SK-N-SH (cell line): ENCODE measurements at regions not wholly inside any gene's neighbourhood (a gene's known extent, or its start where the extent isn't known, plus 50 kb on each side); places are given as distances from the start of the nearest gene placed in this dataset.
"Not testable (repeated sequence)": the region's sequence is repeated elsewhere in the genome, so short reads cannot be mapped to it uniquely, and the experiment has no call there.

Experiments
- CTCF ChIA-PET: fragments of 300-600, 350-600 bp; formaldehyde crosslinking; extraction: SDS; loops from one replicate; lab custom pipeline; 2021; lab: Yijun Ruan, JAX
- POLR2A ChIA-PET: fragments of 350-600 bp; sonication (Branson Sonifier 250); formaldehyde crosslinking; extraction: SDS; loops from one replicate; lab custom pipeline; 2020; ENCODE audit warnings: antibody characterized with exemption, inconsistent platforms; lab: Yijun Ruan, JAX
- DNase-seq: peaks from one replicate; pipeline ENCODE4 v3.0.0; 2012
- H2AFZ ChIP-seq: fragments of 200-600 bp; sonication (generic); 2 replicates; pipeline ENCODE4 v1.8.1; 2016; ENCODE audit warnings: antibody characterized with exemption, mild to moderate bottlenecking, low read depth
- H3F3A ChIP-seq: fragments of 200-600 bp; sonication (generic); replicated peaks from 2 replicates; pipeline ENCODE3; 2016; ENCODE audit warnings: antibody characterized with exemption, mild to moderate bottlenecking; ENCODE audit not compliant: insufficient read depth
- H3K27ac ChIP-seq, 2 experiments: fragments of 200-500 bp in 1 of 2; fragments of 200-600 bp in 1 of 2; sonication (Bioruptor generic) in 1 of 2; sonication (generic), shearing (Covaris generic) in 1 of 2; 2 replicates each; pipeline versions ENCODE4 v1.5.1 to v1.6.1; 2014 to 2016; ENCODE audit warnings: low read depth in 2 of 2, inconsistent platforms in 1 of 2, low read length in 1 of 2, mild to moderate bottlenecking in 1 of 2, mixed read lengths in 1 of 2
- H3K27me3 ChIP-seq: fragments of 200-600 bp; sonication (generic), shearing (Covaris generic); 2 replicates; pipeline ENCODE4 v1.6.1; 2016; ENCODE audit warnings: mixed run types; ENCODE audit not compliant: insufficient read depth
- H3K36me3 ChIP-seq, 2 experiments: fragments of 200-500 bp in 1 of 2; fragments of 200-600 bp in 1 of 2; sonication (Bioruptor generic) in 1 of 2; sonication (generic) in 1 of 2; replicated peaks in 1 of 2; 2 replicates each; pipeline versions ENCODE3 to v1.5.1; 2014 to 2016; ENCODE audit warnings: low read length in 1 of 2, mild to moderate bottlenecking in 1 of 2; ENCODE audit not compliant: insufficient read depth in 2 of 2, control insufficient read depth in 1 of 2
- H3K4me1 ChIP-seq, 2 experiments: fragments of 200-500 bp in 1 of 2; fragments of 200-600 bp in 1 of 2; sonication (Bioruptor generic) in 1 of 2; sonication (generic), shearing (Covaris generic) in 1 of 2; 2 replicates each; pipeline versions ENCODE4 v1.5.1 to v1.6.1; 2014 to 2016; ENCODE audit warnings: low read depth in 1 of 2, low read length in 1 of 2, mixed run types in 1 of 2; ENCODE audit not compliant: insufficient read depth in 2 of 2, control insufficient read depth in 1 of 2
- H3K4me2 ChIP-seq: fragments of 200-600 bp; sonication (generic), shearing (Covaris generic); 2 replicates; pipeline ENCODE4 v1.6.1; 2017; ENCODE audit warnings: mixed run types
- H3K4me3 ChIP-seq, 2 experiments: fragments of 200-500 bp in 1 of 2; fragments of 200-600 bp in 1 of 2; sonication (Bioruptor generic) in 1 of 2; sonication (generic), shearing (Covaris generic) in 1 of 2; 2 replicates each; pipeline versions ENCODE4 v1.5.1 to v1.8.1; 2014 to 2016; ENCODE audit warnings: low read depth in 2 of 2, inconsistent platforms in 1 of 2, low read length in 1 of 2, mild to moderate bottlenecking in 1 of 2, mixed read lengths in 1 of 2, moderate library complexity in 1 of 2
- H3K79me2 ChIP-seq: fragments of 200-600 bp; sonication (generic); 2 replicates; pipeline ENCODE4 v1.8.1; 2017; ENCODE audit warnings: mild to moderate bottlenecking; ENCODE audit not compliant: insufficient read depth
- H3K9ac ChIP-seq: fragments of 200-600 bp; sonication (generic); 2 replicates; pipeline ENCODE4 v1.6.1; 2017; ENCODE audit warnings: mixed run types
- H3K9me2 ChIP-seq: fragments of 200-600 bp; sonication (generic); 2 replicates; pipeline ENCODE4 v1.6.1; 2017; ENCODE audit warnings: mixed run types
- H3K9me3 ChIP-seq: fragments of 200-600 bp; sonication (generic); 2 replicates; pipeline ENCODE4 v1.6.1; 2017; ENCODE audit warnings: mixed run types, mild to moderate bottlenecking, moderate library complexity
- H4K20me1 ChIP-seq: fragments of 200-600 bp; sonication (generic); 2 replicates; pipeline ENCODE4 v1.6.1; 2017; ENCODE audit warnings: mild to moderate bottlenecking, mixed run types; ENCODE audit not compliant: insufficient read depth
- CTCF ChIP-seq: fragments of 200-600 bp; sonication (generic); IDR thresholded peaks from 2 replicates; pipeline ENCODE4 v1.6.1; 2017; ENCODE audit warnings: antibody characterized with exemption, mild to moderate bottlenecking, moderate library complexity
- EP300 ChIP-seq, 2 experiments: IDR thresholded peaks; 2 replicates each; pipeline versions ENCODE4 v1.4.0 to v1.6.1; 2012; ENCODE audit warnings: borderline replicate concordance in 1 of 2, low read depth in 1 of 2, low read length in 1 of 2
- EZH2phosphoT487 ChIP-seq: fragments of 200-600 bp; sonication (generic); IDR thresholded peaks from 2 replicates; pipeline ENCODE4 v1.6.1; 2017; ENCODE audit warnings: low read depth, mixed run types, mild to moderate bottlenecking, antibody characterized with exemption, moderate library complexity, borderline replicate concordance
- IRF3 ChIP-seq: fragments of 150-350 bp; IDR thresholded peaks from 2 replicates; pipeline ENCODE4 v1.6.1; 2016; ENCODE audit warnings: mild to moderate bottlenecking, low read depth, low read length
- JUND ChIP-seq: IDR thresholded peaks from 2 replicates; pipeline ENCODE4 v1.4.0; 2012
- NRF1 ChIP-seq: IDR thresholded peaks from 2 replicates; pipeline ENCODE4 v1.6.1; 2012; ENCODE audit warnings: low read depth, mild to moderate bottlenecking, low read length
- RCOR1 ChIP-seq: fragments of 150-350 bp; IDR thresholded peaks from 2 replicates; pipeline ENCODE4 v1.6.1; 2017; ENCODE audit warnings: antibody characterized with exemption, low read length
- RFX5 ChIP-seq: IDR thresholded peaks from 2 replicates; pipeline ENCODE4 v1.6.1; 2012; ENCODE audit warnings: mild to moderate bottlenecking, improper control_type of control experiment, low read length
- RXRA ChIP-seq: IDR thresholded peaks from 2 replicates; pipeline ENCODE4 v1.4.0; 2012; ENCODE audit warnings: low read depth, mild to moderate bottlenecking, borderline replicate concordance
- TAF1 ChIP-seq: IDR thresholded peaks from 2 replicates; pipeline ENCODE4 v1.6.1; 2012; ENCODE audit warnings: low read depth, mild to moderate bottlenecking, low read length, moderate library complexity, borderline replicate concordance
- USF2 ChIP-seq: fragments of 150-350 bp; IDR thresholded peaks from 2 replicates; pipeline ENCODE4 v1.6.1; 2017; ENCODE audit warnings: antibody characterized with exemption, low read length, low read depth, borderline replicate concordance
- YY1 ChIP-seq: IDR thresholded peaks from 2 replicates; pipeline ENCODE4 v1.4.0; 2012; ENCODE audit warnings: low read depth, mild to moderate bottlenecking
- WGBS: methylation state at CpG from one replicate; pipeline ENCODE4 v1.1.6; 2017; ENCODE audit warnings: low lambda C conversion rate; 5-methylcytosine and 5-hydroxymethylcytosine counted together

GRCh38 chr3:18703798-18704197, 278.7 kb upstream of the SATB1 start:
- H3K27ac ChIP-seq = no peak overlapping the region
- H3K9ac ChIP-seq = no peak overlapping the region
- H3K4me2 ChIP-seq = no peak overlapping the region
- no peak for DNase-seq
- no peaks in the 10 kb centered on the region for H3K27me3 ChIP-seq
- no peaks in the 10 kb centered on the region for H3K9me2 ChIP-seq
- H3K36me3 ChIP-seq = no peaks in the 10 kb centered on the region
- no peaks in the 10 kb centered on the region; the same call in 1 of the 2 replicates for H3K9me3 ChIP-seq
- no peaks in the 10 kb centered on the region for H3F3A ChIP-seq
- ChIA-PET CTCF (interaction anchor here (1.0 kb wide), 1 partner anchor 12 kb away, joined by 3 read pairs; no protein-coding TSS in a partner anchor), POLR2A (no interaction called here)
- TF ChIP-seq YY1 (no peak), EP300 (IDR thresholded peaks at IDR 0.05; ENCODE audit: borderline replicate concordance in 1 of 2, low read depth in 1 of 2, low read length in 1 of 2) (no peak), RXRA (no peak), NRF1 (no peak), CTCF (no peak), RFX5 (no peak), USF2 (no peak), EZH2phosphoT487 (no peak), JUND (no peak), IRF3 (no peak), RCOR1 (no peak), TAF1 (no peak)
- no peaks in the 10 kb centered on the region for H3K4me1 ChIP-seq
- no peaks in the 10 kb centered on the region for H3K79me2 ChIP-seq
- H3K4me3 ChIP-seq = no peak overlapping the region
- H2AFZ ChIP-seq = no peak overlapping the region
- H4K20me1 ChIP-seq = no peaks in the 10 kb centered on the region

GRCh38 chr3:18693588-18694329, 268.6 kb upstream of the SATB1 start:
- H4K20me1 ChIP-seq, H3K9me3 ChIP-seq, H2AFZ ChIP-seq, H3K4me1 ChIP-seq, DNase-seq, H3K9ac ChIP-seq, CTCF ChIA-PET, H3K9me2 ChIP-seq, H3K4me3 ChIP-seq, H3K27ac ChIP-seq, H3K4me2 ChIP-seq, H3K36me3 ChIP-seq, H3K79me2 ChIP-seq, H3K27me3 ChIP-seq, H3F3A ChIP-seq, POLR2A ChIA-PET: not testable (repeated sequence)
- WGBS = 74% methylated on average over 31 of the region's 33 CpGs
